GM18511 (cell line): ENCODE measurements at regions not wholly inside any gene's neighbourhood (a gene's known extent, or its start where the extent isn't known, plus 50 kb on each side); places are given as distances from the start of the nearest gene placed in this dataset.
A peak's percentile ranks its signal among the peaks of the same experiment; 100 is the strongest.
"Not testable (repeated sequence)": the region's sequence is repeated elsewhere in the genome, so short reads cannot be mapped to it uniquely, and the experiment has no call there.

ENCODE experiments used
- ATAC-seq: cut with Tn5 transposase; IDR thresholded peaks from one replicate; pipeline ENCODE4 v1.9.1; 2021; ENCODE audit warnings: mild to moderate bottlenecking, moderate library complexity; ENCODE audit not compliant: unreplicated experiment

- ATAC-seq: no peak
Measured at GRCh38 chr9:102202126-102202525, 463.7 kb upstream of the GRIN3A start.

- ATAC-seq: no peak
Measured at GRCh38 chr9:102185962-102186361, 447.5 kb upstream of the GRIN3A start.

GRCh38 chr9:102185371-102185770, 446.9 kb upstream of the GRIN3A start:
- no peak for ATAC-seq

- no peak for ATAC-seq
Measured at GRCh38 chr9:102178811-102179210, 440.4 kb upstream of the GRIN3A start.

GRCh38 chr9:102174202-102174601, 435.8 kb upstream of the GRIN3A start:
- not testable (repeated sequence) for ATAC-seq

- no peak for ATAC-seq
Measured at GRCh38 chr9:102164247-102164646, 425.8 kb upstream of the GRIN3A start.

GRCh38 chr9:102153081-102153480, 414.6 kb upstream of the GRIN3A start:
- ATAC-seq: not testable (repeated sequence)

GRCh38 chr9:102135768-102136167, 397.3 kb upstream of the GRIN3A start:
- no peak for ATAC-seq

- no peak for ATAC-seq
Measured at GRCh38 chr9:102124465-102124864, 386.0 kb upstream of the GRIN3A start.

GRCh38 chr9:102114557-102114956, 376.1 kb upstream of the GRIN3A start:
- no peak for ATAC-seq

- ATAC-seq: no peak
Measured at GRCh38 chr9:102113191-102113590, 374.7 kb upstream of the GRIN3A start.

- no peak for ATAC-seq
Measured at GRCh38 chr9:102106439-102106838, 368.0 kb upstream of the GRIN3A start.

- no peak for ATAC-seq
Measured at GRCh38 chr9:102101723-102102122, 363.3 kb upstream of the GRIN3A start.

GRCh38 chr9:102087141-102087540, 348.7 kb upstream of the GRIN3A start:
- no peak for ATAC-seq

GRCh38 chr9:102085548-102085947, 347.1 kb upstream of the GRIN3A start:
- ATAC-seq: no peak

GRCh38 chr9:102072059-102072764, 333.8 kb upstream of the GRIN3A start:
- no peak for ATAC-seq

GRCh38 chr9:102069969-102070368, 331.5 kb upstream of the GRIN3A start:
- ATAC-seq: no peak

GRCh38 chr9:102054811-102055210, 316.4 kb upstream of the GRIN3A start:
- no peak for ATAC-seq

GRCh38 chr9:102049586-102050246, 311.3 kb upstream of the GRIN3A start:
- no peak for ATAC-seq

- no peak for ATAC-seq
Measured at GRCh38 chr9:102047549-102047948, 309.1 kb upstream of the GRIN3A start.

GRCh38 chr9:102044133-102044532, 305.7 kb upstream of the GRIN3A start:
- no peak for ATAC-seq

- no peak for ATAC-seq
Measured at GRCh38 chr9:102038006-102038405, 299.6 kb upstream of the GRIN3A start.

- ATAC-seq: peak; percentile 76
Measured at GRCh38 chr9:102035929-102036328, 297.5 kb upstream of the GRIN3A start.
